CD14-positive monocyte (primary cell): ENCODE measurements at regions not wholly inside any gene's neighbourhood (a gene's known extent, or its start where the extent isn't known, plus 50 kb on each side); places are given as distances from the start of the nearest gene placed in this dataset.

Experiments used
- DNase-seq, 3 donors: peaks; one replicate each; pipeline ENCODE4 v3.0.0-alpha.2; 2011 to 2022
- H2AFZ ChIP-seq: 2 replicates; pipeline ENCODE4 v1.6.0; 2012; ENCODE audit warnings: mild to moderate bottlenecking, low read depth, low read length, inconsistent platforms; ENCODE audit not compliant: insufficient read depth, poor library complexity, severe bottlenecking
- H3K27ac ChIP-seq, 2 donors: 1 replicate in 1 of 2; 2 replicates in 1 of 2; pipeline ENCODE4 v1.5.1; 2012 to 2013; ENCODE audit warnings: low read length in 2 of 2, control low read depth in 1 of 2, inconsistent platforms in 1 of 2, low read depth in 1 of 2, mild to moderate bottlenecking in 1 of 2
- H3K27me3 ChIP-seq, 2 donors: one replicate each; pipeline versions ENCODE4 v1.6.0 to v1.6.1; 2011 to 2013; ENCODE audit warnings: low read length in 2 of 2; ENCODE audit not compliant: control insufficient read depth in 2 of 2, insufficient read depth in 2 of 2
- H3K36me3 ChIP-seq, 2 donors: replicated peaks in 1 of 2; 1 replicate in 1 of 2; 2 replicates in 1 of 2; pipeline versions ENCODE4 v1.5.1 to v1.6.1; 2012 to 2013; ENCODE audit warnings: low read length in 2 of 2, control low read depth in 1 of 2, inconsistent platforms in 1 of 2, mild to moderate bottlenecking in 1 of 2; ENCODE audit not compliant: insufficient read depth in 2 of 2, control insufficient read depth in 1 of 2
- H3K4me1 ChIP-seq, 2 donors: 1 replicate in 1 of 2; 2 replicates in 1 of 2; pipeline versions ENCODE4 v1.5.1 to v1.6.1; 2012 to 2013; ENCODE audit warnings: low read length in 2 of 2, control low read depth in 1 of 2, inconsistent platforms in 1 of 2, mild to moderate bottlenecking in 1 of 2, moderate library complexity in 1 of 2; ENCODE audit not compliant: insufficient read depth in 2 of 2, control insufficient read depth in 1 of 2
- H3K4me2 ChIP-seq: replicated peaks from 2 replicates; pipeline ENCODE3; 2012; ENCODE audit warnings: low read length, moderate library complexity, mild to moderate bottlenecking; ENCODE audit not compliant: poor library complexity, severe bottlenecking; ENCODE audit errors: extremely low read depth
- H3K4me3 ChIP-seq, 3 experiments: fragments of 200-600 bp in 1 of 3; sonication (generic) in 1 of 3; replicated peaks in 1 of 3; 1 replicate in 2 of 3; 2 replicates in 1 of 3; pipeline ENCODE4 v1.5.1; 2011 to 2013; ENCODE audit warnings: low read length in 3 of 3, mild to moderate bottlenecking in 3 of 3, control low read depth in 2 of 3, low read depth in 2 of 3, inconsistent platforms in 1 of 3, moderate library complexity in 1 of 3
- H3K79me2 ChIP-seq: 2 replicates; pipeline ENCODE4 v1.6.0; 2012; ENCODE audit warnings: mild to moderate bottlenecking, control low read depth, inconsistent platforms, low read length, moderate library complexity; ENCODE audit not compliant: insufficient read depth
- H3K9ac ChIP-seq: 2 replicates; pipeline ENCODE4 v1.6.0; 2017; ENCODE audit warnings: low read length, mild to moderate bottlenecking; ENCODE audit not compliant: insufficient read depth, poor library complexity, severe bottlenecking
- H3K9me3 ChIP-seq, 2 donors: replicated peaks in 1 of 2; 1 replicate in 1 of 2; 2 replicates in 1 of 2; pipeline versions ENCODE4 v1.5.1 to v1.6.1; 2012 to 2013; ENCODE audit warnings: low read length in 2 of 2, control low read depth in 1 of 2; ENCODE audit not compliant: control insufficient read depth in 1 of 2, insufficient read depth in 1 of 2
- H4K20me1 ChIP-seq: 2 replicates; pipeline ENCODE4 v1.6.0; 2012; ENCODE audit warnings: mild to moderate bottlenecking, low read length, control low read depth, moderate library complexity; ENCODE audit not compliant: insufficient read depth
- H3K27ac Mint-ChIP-seq, 7 donors: one replicate each; pipeline ENCODE4 v1.8.0; 2020; ENCODE audit warnings: mild to moderate bottlenecking in 7 of 7, mixed read lengths in 7 of 7, moderate library complexity in 6 of 7, inconsistent platforms in 2 of 7
- H3K27me3 Mint-ChIP-seq, 3 donors: one replicate each; pipeline ENCODE4 v1.8.0; 2021 to 2022; ENCODE audit warnings: low read depth in 3 of 3, mild to moderate bottlenecking in 3 of 3, mixed read lengths in 3 of 3, moderate library complexity in 3 of 3, inconsistent platforms in 1 of 3
- H3K36me3 Mint-ChIP-seq, 2 donors: one replicate each; pipeline ENCODE4 v1.8.0; 2020; ENCODE audit warnings: mixed read lengths in 2 of 2, inconsistent platforms in 1 of 2, mild to moderate bottlenecking in 1 of 2
- H3K4me1 Mint-ChIP-seq: one replicate; pipeline ENCODE4 v1.8.0; 2020; ENCODE audit warnings: mild to moderate bottlenecking, mixed read lengths
- H3K4me3 Mint-ChIP-seq, 2 donors: one replicate each; pipeline ENCODE4 v1.8.0; 2020; ENCODE audit warnings: mild to moderate bottlenecking in 2 of 2, mixed read lengths in 2 of 2, moderate library complexity in 1 of 2
- H3K9me3 Mint-ChIP-seq, 7 donors: one replicate each; pipeline ENCODE4 v1.8.0; 2020 to 2022; ENCODE audit warnings: mixed read lengths in 7 of 7, mild to moderate bottlenecking in 6 of 7, moderate library complexity in 6 of 7, inconsistent platforms in 2 of 7
- CTCF ChIP-seq: fragments of 200-600 bp; IDR thresholded peaks from one replicate; pipeline ENCODE4 v1.8.0; 2022; ENCODE audit warnings: antibody characterized with exemption, mild to moderate bottlenecking
- WGBS: methylation state at CpG from one replicate; pipeline ENCODE4 v1.1.5; 2013; ENCODE audit warnings: missing lambda C conversion rate; ENCODE audit not compliant: insufficient coverage; 5-methylcytosine and 5-hydroxymethylcytosine counted together
- intact Hi-C, 2 donors: fragments of 100-400 bp; cut with micrococcal nuclease; formaldehyde crosslinking; loops; one replicate each; pipeline versions ENCODE4 v1.15.0 to v1.15.1; 2023

DNA sequence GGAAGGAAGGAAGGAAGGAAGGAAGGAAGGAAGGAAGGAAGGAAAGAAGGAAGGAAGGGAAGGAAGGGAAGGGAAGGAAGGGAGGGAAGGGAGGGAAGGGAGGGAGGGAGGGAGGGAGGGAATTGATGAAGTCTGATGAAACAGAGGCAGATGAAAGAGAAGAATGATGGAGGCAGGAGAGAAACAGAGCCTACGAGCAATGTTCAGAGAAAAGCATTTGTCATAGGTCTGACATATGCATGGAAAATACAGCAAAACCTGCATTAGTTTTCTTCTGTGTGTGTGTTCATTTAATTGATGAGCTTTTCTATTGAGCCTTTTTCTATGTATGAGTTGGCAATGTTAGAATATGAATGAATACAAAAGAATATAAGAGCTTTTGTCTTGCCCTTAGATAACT lies 343.4 kb downstream of the GXYLT1 start:
- H3K9me3 ChIP-seq = no peaks in the 10 kb centered on the region
- Mint-ChIP-seq H3K36me3 (no peaks in the 10 kb centered on the region), H3K4me3 (no peak overlapping the region), H3K9me3 (peaks cover 0 to 2% (median 0%) of the 10 kb centered on the region in 7 donors), H3K27me3 (no peaks in the 10 kb centered on the region), H3K27ac (no peak overlapping the region), H3K4me1 (no peaks in the 10 kb centered on the region)
- no peaks in the 10 kb centered on the region for H4K20me1 ChIP-seq
- H3K79me2 ChIP-seq = no peaks in the 10 kb centered on the region
- H3K9ac ChIP-seq = no peak overlapping the region
- H3K4me1 ChIP-seq = no peaks in the 10 kb centered on the region
- no peak overlapping the region for H3K27ac ChIP-seq
- DNase-seq = no peak
- 100% methylated on average over 1 of the region's 1 CpG for WGBS
- H3K27me3 ChIP-seq = no peaks in the 10 kb centered on the region
- intact Hi-C loops = no loop called here
- H3K36me3 ChIP-seq = no peaks in the 10 kb centered on the region
- no peak overlapping the region for H3K4me2 ChIP-seq
- TF ChIP-seq CTCF = no peak
- H2AFZ ChIP-seq = no peak overlapping the region
- no peak overlapping the region for H3K4me3 ChIP-seq

GRCh38 chr12:41799671-41800070 lies 345.0 kb downstream of the GXYLT1 start:
- no peaks in the 10 kb centered on the region for H3K4me1 ChIP-seq
- no peak overlapping the region for H3K4me3 Mint-ChIP-seq

More at GRCh38 chr12:41799671-41800070, 345.0 kb downstream of the GXYLT1 start:
- no peak for TF ChIP-seq CTCF
- H3K9me3 Mint-ChIP-seq = peaks cover 0 to 2% (median 0%) of the 10 kb centered on the region in 7 donors
- Histone ChIP-seq H3K9ac (no peak overlapping the region), H3K9me3 (no peaks in the 10 kb centered on the region), H3K27me3 (no peaks in the 10 kb centered on the region), H3K27ac (no peak overlapping the region), H3K4me3 (no peak overlapping the region), H2AFZ (no peak overlapping the region), H3K79me2 (no peaks in the 10 kb centered on the region), H4K20me1 (no peaks in the 10 kb centered on the region), H3K4me2 (no peak overlapping the region), H3K36me3 (no peaks in the 10 kb centered on the region)
- H3K4me1 Mint-ChIP-seq = no peaks in the 10 kb centered on the region
- H3K27me3 Mint-ChIP-seq = no peaks in the 10 kb centered on the region
- no peak for DNase-seq
- WGBS = no CpG with 5 or more reads among the region's 3 CpGs
- intact Hi-C loops = no loop called here
- no peaks in the 10 kb centered on the region for H3K36me3 Mint-ChIP-seq
- no peak overlapping the region for H3K27ac Mint-ChIP-seq
